Astrocyte (in vitro differentiated cells and primary cell): ENCODE measurements at regions not wholly inside any gene's neighbourhood (a gene's known extent, or its start where the extent isn't known, plus 50 kb on each side); places are given as distances from the start of the nearest gene placed in this dataset.
"Not testable (repeated sequence)": the region's sequence is repeated elsewhere in the genome, so short reads cannot be mapped to it uniquely, and the experiment has no call there.

Experiments
- DNase-seq: peaks from one replicate; pipeline ENCODE4 v3.0.0-alpha.2; 2010; ENCODE audit warnings: low read depth
- FAIRE-seq: peaks from 2 replicates; lab custom pipeline; 2011; peaks lifted over from hg19 to GRCh38; lab: Jason Lieb, UNC
- H2AFZ ChIP-seq: 2 replicates; pipeline ENCODE4 v1.6.0; 2012; ENCODE audit warnings: low read depth, low read length, inconsistent platforms
- H3K27ac ChIP-seq: 2 replicates; pipeline ENCODE4 v1.5.1; 2011; ENCODE audit warnings: low read depth, low read length, inconsistent platforms
- H3K27me3 ChIP-seq: 2 replicates; pipeline ENCODE4 v1.6.0; 2011; ENCODE audit warnings: low read length, inconsistent platforms; ENCODE audit not compliant: insufficient read depth
- H3K36me3 ChIP-seq: 2 replicates; pipeline ENCODE4 v1.5.1; 2011; ENCODE audit warnings: low read length, inconsistent platforms; ENCODE audit not compliant: insufficient read depth
- H3K4me1 ChIP-seq: 2 replicates; pipeline ENCODE4 v1.5.1; 2011; ENCODE audit warnings: low read length, inconsistent platforms; ENCODE audit not compliant: insufficient read depth
- H3K4me2 ChIP-seq: 2 replicates; pipeline ENCODE4 v1.6.0; 2012; ENCODE audit warnings: low read length, inconsistent platforms
- H3K4me3 ChIP-seq: 2 replicates; pipeline ENCODE4 v1.5.1; 2011; ENCODE audit warnings: low read depth, mild to moderate bottlenecking, low read length, inconsistent platforms; ENCODE audit not compliant: insufficient read depth
- H3K79me2 ChIP-seq: 2 replicates; pipeline ENCODE4 v1.6.0; 2012; ENCODE audit warnings: mild to moderate bottlenecking, low read length, inconsistent platforms; ENCODE audit not compliant: insufficient read depth
- H3K9ac ChIP-seq: 2 replicates; pipeline ENCODE4 v1.6.0; 2012; ENCODE audit warnings: mild to moderate bottlenecking, low read length, inconsistent platforms
- H3K9me3 ChIP-seq: 2 replicates; pipeline ENCODE4 v1.5.1; 2012; ENCODE audit warnings: low read depth, mild to moderate bottlenecking, low read length, inconsistent platforms; ENCODE audit not compliant: insufficient read depth
- H4K20me1 ChIP-seq: 2 replicates; pipeline ENCODE4 v1.6.0; 2012; ENCODE audit warnings: low read length, inconsistent platforms; ENCODE audit not compliant: insufficient read depth
- H3K27ac Mint-ChIP-seq: one replicate; pipeline ENCODE4 v1.8.0; 2021; ENCODE audit warnings: mild to moderate bottlenecking, mixed read lengths; ENCODE audit not compliant: unreplicated experiment
- H3K27me3 Mint-ChIP-seq: one replicate; pipeline ENCODE4 v1.8.0; 2021; ENCODE audit warnings: low read depth, mixed read lengths; ENCODE audit not compliant: unreplicated experiment
- H3K36me3 Mint-ChIP-seq: one replicate; pipeline ENCODE4 v1.8.0; 2021; ENCODE audit warnings: low read depth, mixed read lengths; ENCODE audit not compliant: unreplicated experiment
- H3K4me1 Mint-ChIP-seq: one replicate; pipeline ENCODE4 v1.8.0; 2021; ENCODE audit warnings: low read depth, mixed read lengths; ENCODE audit not compliant: unreplicated experiment
- H3K4me3 Mint-ChIP-seq: one replicate; pipeline ENCODE4 v1.8.0; 2021; ENCODE audit warnings: mild to moderate bottlenecking, moderate library complexity, mixed read lengths; ENCODE audit not compliant: unreplicated experiment
- H3K9me3 Mint-ChIP-seq: one replicate; pipeline ENCODE4 v1.8.0; 2021; ENCODE audit warnings: mild to moderate bottlenecking, mixed read lengths; ENCODE audit not compliant: unreplicated experiment
- EZH2 ChIP-seq: IDR thresholded peaks from 2 replicates; pipeline ENCODE4 v1.6.1; 2012; ENCODE audit warnings: mild to moderate bottlenecking, low read length, inconsistent platforms; ENCODE audit not compliant: insufficient read depth
- TF ChIP-seq, protein P1 (sequence below): IDR thresholded peaks from 2 replicates; pipeline ENCODE4 v1.5.1; 2011; ENCODE audit warnings: low read depth, mild to moderate bottlenecking, inconsistent platforms, low read length, moderate library complexity; ENCODE audit not compliant: insufficient read depth

DNA sequence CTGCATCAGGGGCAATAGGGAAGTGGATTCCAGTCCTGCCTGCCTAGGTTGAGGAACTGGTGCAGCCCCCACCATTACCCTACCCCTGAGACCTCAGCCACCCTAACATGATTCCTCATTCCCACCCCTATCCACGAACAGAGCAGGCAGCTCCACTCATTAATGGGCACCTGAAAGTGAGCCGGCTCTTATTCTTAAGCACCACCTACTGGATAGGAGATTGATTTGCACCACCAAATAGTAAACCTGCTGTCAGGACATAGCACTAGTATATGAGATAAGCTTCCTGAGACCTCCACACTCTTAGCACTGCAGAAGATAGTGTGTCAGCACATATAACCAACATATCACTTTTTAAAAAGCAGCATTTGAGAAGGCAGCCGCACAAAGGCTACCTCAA lies 573.2 kb downstream of the SOX5 start:
- Histone ChIP-seq H3K4me1 (no peaks in the 10 kb centered on the region), H3K79me2 (no peaks in the 10 kb centered on the region), H3K27ac (no peak overlapping the region), H3K9ac (no peak overlapping the region), H4K20me1 (no peaks in the 10 kb centered on the region), H3K36me3 (no peaks in the 10 kb centered on the region), H3K9me3 (no peaks in the 10 kb centered on the region), H2AFZ (no peak overlapping the region), H3K27me3 (no peaks in the 10 kb centered on the region), H3K4me3 (no peak overlapping the region), H3K4me2 (no peak overlapping the region)
- Mint-ChIP-seq H3K27ac (no peak overlapping the region), H3K4me3 (no peak overlapping the region), H3K27me3 (no peaks in the 10 kb centered on the region), H3K36me3 (no peaks in the 10 kb centered on the region), H3K4me1 (no peaks in the 10 kb centered on the region), H3K9me3 (peaks cover 20% of the 10 kb centered on the region)
- FAIRE-seq (no peak), DNase-seq (no peak)
- TF ChIP-seq EZH2, result no peak
- TF ChIP-seq, protein P1, sequence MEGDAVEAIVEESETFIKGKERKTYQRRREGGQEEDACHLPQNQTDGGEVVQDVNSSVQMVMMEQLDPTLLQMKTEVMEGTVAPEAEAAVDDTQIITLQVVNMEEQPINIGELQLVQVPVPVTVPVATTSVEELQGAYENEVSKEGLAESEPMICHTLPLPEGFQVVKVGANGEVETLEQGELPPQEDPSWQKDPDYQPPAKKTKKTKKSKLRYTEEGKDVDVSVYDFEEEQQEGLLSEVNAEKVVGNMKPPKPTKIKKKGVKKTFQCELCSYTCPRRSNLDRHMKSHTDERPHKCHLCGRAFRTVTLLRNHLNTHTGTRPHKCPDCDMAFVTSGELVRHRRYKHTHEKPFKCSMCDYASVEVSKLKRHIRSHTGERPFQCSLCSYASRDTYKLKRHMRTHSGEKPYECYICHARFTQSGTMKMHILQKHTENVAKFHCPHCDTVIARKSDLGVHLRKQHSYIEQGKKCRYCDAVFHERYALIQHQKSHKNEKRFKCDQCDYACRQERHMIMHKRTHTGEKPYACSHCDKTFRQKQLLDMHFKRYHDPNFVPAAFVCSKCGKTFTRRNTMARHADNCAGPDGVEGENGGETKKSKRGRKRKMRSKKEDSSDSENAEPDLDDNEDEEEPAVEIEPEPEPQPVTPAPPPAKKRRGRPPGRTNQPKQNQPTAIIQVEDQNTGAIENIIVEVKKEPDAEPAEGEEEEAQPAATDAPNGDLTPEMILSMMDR, result no peak

DNA sequence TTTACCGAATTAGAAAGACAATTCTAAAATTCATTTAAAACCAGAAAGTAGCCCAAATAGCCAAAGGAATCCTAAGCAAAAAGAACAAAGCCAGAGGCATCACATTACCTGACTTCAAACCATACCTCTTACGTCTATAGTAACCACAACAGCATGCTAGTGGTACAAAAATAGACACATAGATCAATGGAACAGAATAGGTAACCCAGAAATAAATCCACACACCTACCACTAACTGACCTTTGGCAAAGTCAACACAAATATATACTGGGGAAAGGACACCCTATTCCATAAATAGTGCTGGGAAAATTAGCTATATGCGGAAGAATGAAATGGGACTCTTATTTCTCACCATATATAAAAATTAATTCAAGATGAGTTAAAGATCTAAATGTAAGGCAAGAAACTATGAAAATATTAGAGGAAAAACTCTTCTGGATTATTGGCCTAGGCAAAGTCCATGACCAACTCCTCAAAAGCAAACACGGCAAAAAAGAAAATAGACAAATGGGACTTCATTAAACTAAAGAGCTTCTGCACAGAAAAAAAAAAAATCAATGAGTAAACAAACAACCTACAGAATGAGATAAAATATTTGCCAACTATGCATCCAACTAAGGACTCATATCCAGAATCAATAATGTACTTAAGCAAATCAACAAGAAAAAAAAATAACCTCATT lies 568.9 kb downstream of the SOX5 start:
- no peak overlapping the region for H3K4me3 ChIP-seq
- H3K4me1 ChIP-seq, result no peaks in the 10 kb centered on the region
- no peaks in the 10 kb centered on the region for H3K9me3 ChIP-seq
- H4K20me1 ChIP-seq, result no peaks in the 10 kb centered on the region
- H3K9me3 Mint-ChIP-seq, result peaks cover 20% of the 10 kb centered on the region
- no peak for DNase-seq
- no peak overlapping the region for H3K4me2 ChIP-seq
- H3K9ac ChIP-seq, result no peak overlapping the region
- no peaks in the 10 kb centered on the region for H3K79me2 ChIP-seq
- H3K4me1 Mint-ChIP-seq, result no peaks in the 10 kb centered on the region
- no peak overlapping the region for H2AFZ ChIP-seq
- FAIRE-seq, result no peak
- H3K27me3 Mint-ChIP-seq, result no peaks in the 10 kb centered on the region
- H3K4me3 Mint-ChIP-seq, result no peak overlapping the region
- no peaks in the 10 kb centered on the region for H3K36me3 ChIP-seq
- no peaks in the 10 kb centered on the region for H3K27me3 ChIP-seq
- no peaks in the 10 kb centered on the region for H3K36me3 Mint-ChIP-seq
- no peak overlapping the region for H3K27ac ChIP-seq
- TF ChIP-seq EZH2, result no peak
- no peak overlapping the region for H3K27ac Mint-ChIP-seq

DNA sequence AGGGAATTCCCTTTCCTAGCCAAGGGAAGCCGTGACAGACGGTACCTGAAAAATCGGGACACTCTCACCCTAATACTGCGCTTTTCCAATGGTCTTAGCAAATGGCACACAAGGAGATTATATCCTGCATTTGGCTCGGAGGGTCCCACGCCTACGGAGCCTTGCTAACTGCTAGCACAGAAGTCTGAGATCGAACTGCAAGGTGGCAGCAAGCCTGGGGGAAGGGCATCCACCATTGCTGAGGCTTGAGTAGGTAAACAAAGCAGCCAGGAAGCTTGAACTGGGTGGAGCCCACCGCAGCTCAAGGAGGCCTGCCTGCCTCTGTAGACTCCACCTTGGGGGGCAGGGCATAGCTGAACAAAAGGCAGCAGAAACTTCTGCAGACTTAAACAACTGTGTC lies 560.6 kb downstream of the SOX5 start:
- not testable (repeated sequence) for H3K79me2 ChIP-seq, H3K4me1 Mint-ChIP-seq, H3K4me2 ChIP-seq, H3K4me1 ChIP-seq, H3K27me3 Mint-ChIP-seq, H3K4me3 Mint-ChIP-seq, H3K9me3 ChIP-seq, DNase-seq, FAIRE-seq, H3K27me3 ChIP-seq, H3K9ac ChIP-seq, H3K27ac ChIP-seq, H3K9me3 Mint-ChIP-seq, H3K27ac Mint-ChIP-seq, H4K20me1 ChIP-seq, H2AFZ ChIP-seq, H3K36me3 ChIP-seq, H3K36me3 Mint-ChIP-seq, H3K4me3 ChIP-seq

DNA sequence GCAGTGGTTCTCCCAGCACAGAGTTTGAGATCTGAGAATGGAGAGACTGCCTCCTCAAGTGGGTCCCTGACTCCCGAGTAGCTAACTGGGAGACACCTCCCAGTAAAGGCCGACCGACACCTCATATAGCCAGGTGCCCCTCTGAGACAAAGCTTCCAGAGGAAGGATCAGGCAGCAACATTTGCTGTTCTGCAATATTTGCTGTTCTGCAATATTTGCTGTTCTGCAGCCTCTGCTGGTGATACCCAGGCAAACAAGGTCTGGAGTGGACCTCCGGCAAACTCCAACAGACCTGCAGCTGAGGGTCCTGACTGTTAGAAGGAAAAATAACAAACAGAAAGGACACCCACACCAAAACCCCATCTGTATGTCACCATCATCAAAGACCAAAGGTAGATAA lies 560.2 kb downstream of the SOX5 start:
- H3K4me1 ChIP-seq, FAIRE-seq, H3K4me2 ChIP-seq, H3K36me3 ChIP-seq, H3K9ac ChIP-seq, H3K4me1 Mint-ChIP-seq, H3K4me3 ChIP-seq, H3K27ac Mint-ChIP-seq, DNase-seq, H3K27me3 ChIP-seq, H3K27ac ChIP-seq, H3K79me2 ChIP-seq, H3K9me3 ChIP-seq, H3K9me3 Mint-ChIP-seq, H3K27me3 Mint-ChIP-seq, H3K4me3 Mint-ChIP-seq, H2AFZ ChIP-seq, H4K20me1 ChIP-seq, H3K36me3 Mint-ChIP-seq: not testable (repeated sequence)
